RWPE1 (cell line): ENCODE measurements at regions not wholly inside any gene's neighbourhood (a gene's known extent, or its start where the extent isn't known, plus 50 kb on each side); places are given as distances from the start of the nearest gene placed in this dataset.
A peak's percentile ranks its signal among the peaks of the same experiment; 100 is the strongest.
"Not testable (repeated sequence)": the region's sequence is repeated elsewhere in the genome, so short reads cannot be mapped to it uniquely, and the experiment has no call there.

Source experiments
- CTCF ChIA-PET: fragments of 350-600 bp; sonication (Branson Sonifier 250); formaldehyde crosslinking; extraction: SDS; loops from one replicate; lab custom pipeline; 2021; lab: Yijun Ruan, JAX
- POLR2A ChIA-PET: fragments of 400-600 bp; formaldehyde crosslinking; extraction: SDS; loops from one replicate; lab custom pipeline; 2020; ENCODE audit warnings: antibody characterized with exemption; ENCODE audit not compliant: low non-redundant PET; lab: Yijun Ruan, JAX
- DNase-seq: peaks from one replicate; pipeline ENCODE4 v3.0.0; 2012; ENCODE audit warnings: low spot score
- H3K27ac ChIP-seq: fragments of 450-650 bp; 2 replicates; pipeline ENCODE4 v1.5.1; 2017
- CTCF ChIP-seq: fragments of 450-650 bp; conservative IDR thresholded peaks from 2 replicates; pipeline ENCODE4 v1.5.1; 2017; ENCODE audit warnings: low read depth, mild to moderate bottlenecking

- DNase-seq = no peak
- CTCF ChIA-PET = no interaction called here
- H3K27ac ChIP-seq = no peak overlapping the region
- no peak for TF ChIP-seq CTCF
- POLR2A ChIA-PET = no interaction called here
Measured at GRCh38 chr3:79953591-79954101, 185.8 kb upstream of the ROBO1 start.

- CTCF ChIA-PET, DNase-seq, POLR2A ChIA-PET, H3K27ac ChIP-seq: not testable (repeated sequence)
Measured at GRCh38 chr3:79951426-79951825, 183.6 kb upstream of the ROBO1 start.

GRCh38 chr3:79947957-79948356, 180.2 kb upstream of the ROBO1 start:
- no peak for TF ChIP-seq CTCF
- CTCF ChIA-PET = no interaction called here
- no peak overlapping the region for H3K27ac ChIP-seq
- POLR2A ChIA-PET = no interaction called here
- no peak for DNase-seq

GRCh38 chr3:79947469-79947868, 179.7 kb upstream of the ROBO1 start:
- DNase-seq = no peak
- ChIA-PET POLR2A (no interaction called here), CTCF (no interaction called here)
- no peak overlapping the region for H3K27ac ChIP-seq
- TF ChIP-seq CTCF = no peak

- no peak for TF ChIP-seq CTCF
- POLR2A ChIA-PET = no interaction called here
- no peak overlapping the region for H3K27ac ChIP-seq
- DNase-seq = peak; percentile 51
- CTCF ChIA-PET = no interaction called here
Measured at GRCh38 chr3:79937567-79937966, 169.8 kb upstream of the ROBO1 start.

GRCh38 chr3:79930196-79930595, 162.4 kb upstream of the ROBO1 start:
- no peak for TF ChIP-seq CTCF
- DNase-seq = no peak
- CTCF ChIA-PET = no interaction called here
- POLR2A ChIA-PET = no interaction called here
- H3K27ac ChIP-seq = no peak overlapping the region

GRCh38 chr3:79928687-79929408, 161.1 kb upstream of the ROBO1 start:
- CTCF ChIA-PET = interaction anchor here (0.6 kb wide), 1 partner anchor 76 kb away, joined by 3 read pairs; no protein-coding TSS in a partner anchor

More at GRCh38 chr3:79928687-79929408, 161.1 kb upstream of the ROBO1 start:
- POLR2A ChIA-PET = no interaction called here
- H3K27ac ChIP-seq = no peak overlapping the region
- no peak for TF ChIP-seq CTCF
- DNase-seq = no peak
